Fibroblast of lung (primary cell): ENCODE measurements at regions not wholly inside any gene's neighbourhood (a gene's known extent, or its start where the extent isn't known, plus 50 kb on each side); places are given as distances from the start of the nearest gene placed in this dataset.

Experiments
- DNase-seq, 2 donors: peaks; one replicate each; pipeline versions ENCODE4 v3.0.0 to v3.0.0-alpha.2; 2010; ENCODE audit warnings: low read depth in 2 of 2
- H2AFZ ChIP-seq: 2 replicates; pipeline ENCODE4 v1.5.1; 2012; ENCODE audit warnings: low read length, control low read depth, inconsistent platforms
- H3K27ac ChIP-seq: 2 replicates; pipeline ENCODE4 v1.5.1; 2011; ENCODE audit warnings: low read length, control low read depth; ENCODE audit not compliant: insufficient read depth
- H3K27me3 ChIP-seq: 2 replicates; pipeline ENCODE4 v1.5.1; 2011; ENCODE audit warnings: mild to moderate bottlenecking, low read length; ENCODE audit not compliant: control insufficient read depth, insufficient read depth
- H3K36me3 ChIP-seq: 2 replicates; pipeline ENCODE4 v1.5.1; 2011; ENCODE audit warnings: low read length; ENCODE audit not compliant: control insufficient read depth, insufficient read depth
- H3K4me1 ChIP-seq: 2 replicates; pipeline ENCODE4 v1.5.1; 2011; ENCODE audit warnings: low read length; ENCODE audit not compliant: control insufficient read depth, insufficient read depth; ENCODE audit errors: extremely low read depth
- H3K4me2 ChIP-seq: 2 replicates; pipeline ENCODE4 v1.5.1; 2011; ENCODE audit warnings: low read length, control low read depth; ENCODE audit not compliant: insufficient read depth; ENCODE audit errors: extremely low read depth
- H3K4me3 ChIP-seq, 4 experiments: fragments of 200-600 bp in 1 of 4; sonication (generic) in 1 of 4; replicated peaks in 1 of 4; 2 replicates each; pipeline ENCODE4 v1.5.1; 2011 to 2016; ENCODE audit warnings: low read length in 4 of 4, low read depth in 3 of 4, mild to moderate bottlenecking in 3 of 4, control low read depth in 2 of 4, inconsistent platforms in 1 of 4, mixed read lengths in 1 of 4; ENCODE audit not compliant: insufficient read depth in 1 of 4; ENCODE audit errors: control extremely low read depth in 1 of 4
- H3K79me2 ChIP-seq: 2 replicates; pipeline ENCODE4 v1.5.1; 2012; ENCODE audit warnings: mild to moderate bottlenecking, low read length, inconsistent platforms; ENCODE audit not compliant: control insufficient read depth, insufficient read depth
- H3K9ac ChIP-seq: 2 replicates; pipeline ENCODE4 v1.5.1; 2011; ENCODE audit warnings: mild to moderate bottlenecking, low read length, control low read depth; ENCODE audit not compliant: insufficient read depth
- H3K9me3 ChIP-seq: 2 replicates; pipeline ENCODE4 v1.5.1; 2012; ENCODE audit warnings: low read depth, low read length; ENCODE audit not compliant: control insufficient read depth, insufficient read depth
- H4K20me1 ChIP-seq: 2 replicates; pipeline ENCODE4 v1.5.1; 2011; ENCODE audit warnings: low read length; ENCODE audit not compliant: control insufficient read depth, insufficient read depth; ENCODE audit errors: extremely low read depth
- EZH2 ChIP-seq: IDR thresholded peaks from 2 replicates; pipeline ENCODE4 v1.5.1; 2012; ENCODE audit warnings: low read length, control low read depth, mild to moderate bottlenecking; ENCODE audit errors: missing control alignments
- TF ChIP-seq, protein P1 (sequence below), 2 donors: IDR thresholded peaks in 1 of 2; conservative IDR thresholded peaks in 1 of 2; 1 replicate in 1 of 2; 2 replicates in 1 of 2; pipeline ENCODE4 v1.5.1; 2011 to 2012; ENCODE audit warnings: low read length in 2 of 2, control low read depth in 1 of 2, inconsistent platforms in 1 of 2, low read depth in 1 of 2, mild to moderate bottlenecking in 1 of 2

DNA sequence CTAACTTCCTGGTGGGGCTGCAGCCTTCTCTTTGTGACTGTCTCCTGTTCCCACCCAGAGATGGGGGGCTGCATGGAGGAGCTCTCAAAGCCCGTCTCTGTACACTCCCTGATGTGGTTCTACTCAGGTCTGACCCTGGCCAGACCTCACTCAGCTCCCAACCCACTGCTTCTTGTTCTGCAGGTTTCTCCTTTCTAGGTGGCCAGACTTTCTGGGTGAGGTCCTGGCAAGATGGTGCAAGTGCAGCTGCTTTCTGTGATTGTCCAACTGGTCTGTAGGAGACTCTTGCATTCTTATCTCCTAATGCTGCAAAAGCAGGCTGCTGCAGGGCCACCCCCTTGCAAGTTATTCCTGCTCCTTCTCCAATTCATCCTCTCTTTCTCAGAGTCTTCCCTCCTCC, 77.4 kb upstream of the XCR1 start:
- Histone ChIP-seq H3K9ac (no peak overlapping the region), H3K27me3 (no peaks in the 10 kb centered on the region), H3K4me1 (peaks cover 14% of the 10 kb centered on the region), H3K27ac (no peak overlapping the region), H3K36me3 (no peaks in the 10 kb centered on the region), H3K9me3 (no peaks in the 10 kb centered on the region), H2AFZ (no peak overlapping the region), H4K20me1 (no peaks in the 10 kb centered on the region), H3K4me2 (no peak overlapping the region), H3K4me3 (no peak overlapping the region), H3K79me2 (no peaks in the 10 kb centered on the region)
- no peak for DNase-seq
- TF ChIP-seq, protein P1, sequence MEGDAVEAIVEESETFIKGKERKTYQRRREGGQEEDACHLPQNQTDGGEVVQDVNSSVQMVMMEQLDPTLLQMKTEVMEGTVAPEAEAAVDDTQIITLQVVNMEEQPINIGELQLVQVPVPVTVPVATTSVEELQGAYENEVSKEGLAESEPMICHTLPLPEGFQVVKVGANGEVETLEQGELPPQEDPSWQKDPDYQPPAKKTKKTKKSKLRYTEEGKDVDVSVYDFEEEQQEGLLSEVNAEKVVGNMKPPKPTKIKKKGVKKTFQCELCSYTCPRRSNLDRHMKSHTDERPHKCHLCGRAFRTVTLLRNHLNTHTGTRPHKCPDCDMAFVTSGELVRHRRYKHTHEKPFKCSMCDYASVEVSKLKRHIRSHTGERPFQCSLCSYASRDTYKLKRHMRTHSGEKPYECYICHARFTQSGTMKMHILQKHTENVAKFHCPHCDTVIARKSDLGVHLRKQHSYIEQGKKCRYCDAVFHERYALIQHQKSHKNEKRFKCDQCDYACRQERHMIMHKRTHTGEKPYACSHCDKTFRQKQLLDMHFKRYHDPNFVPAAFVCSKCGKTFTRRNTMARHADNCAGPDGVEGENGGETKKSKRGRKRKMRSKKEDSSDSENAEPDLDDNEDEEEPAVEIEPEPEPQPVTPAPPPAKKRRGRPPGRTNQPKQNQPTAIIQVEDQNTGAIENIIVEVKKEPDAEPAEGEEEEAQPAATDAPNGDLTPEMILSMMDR (conservative IDR thresholded peaks at IDR 0.05 in 1 of 2, IDR thresholded peaks at IDR 0.05 in 1 of 2; ENCODE audit: low read depth in 1 of 2, low read length in 2 of 2): no peak
- no peak for TF ChIP-seq EZH2

DNA sequence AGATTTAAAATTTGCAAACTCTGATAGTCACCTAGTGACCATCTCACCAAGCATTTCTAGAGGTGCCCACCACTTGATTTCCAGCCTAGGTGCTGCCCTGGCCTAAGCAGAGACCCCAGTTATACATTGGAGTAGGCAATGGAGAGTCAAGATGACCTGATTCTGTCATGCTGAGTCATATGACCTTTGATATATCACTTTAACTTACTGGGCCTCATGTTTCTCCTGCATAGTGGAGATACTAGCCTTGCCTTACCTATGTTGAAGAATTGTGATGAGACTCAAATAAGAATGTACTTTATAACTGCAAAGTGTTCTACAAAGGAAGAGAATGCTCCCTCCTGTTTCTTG, 75.5 kb upstream of the XCR1 start:
- H3K4me3 ChIP-seq: no peak overlapping the region
- no peak overlapping the region for H3K27ac ChIP-seq
- no peak overlapping the region for H3K9ac ChIP-seq
- no peak overlapping the region for H2AFZ ChIP-seq
- no peak for TF ChIP-seq EZH2
- TF ChIP-seq, protein P1 (conservative IDR thresholded peaks at IDR 0.05 in 1 of 2, IDR thresholded peaks at IDR 0.05 in 1 of 2; ENCODE audit: low read depth in 1 of 2, low read length in 2 of 2): no peak
- no peaks in the 10 kb centered on the region for H3K9me3 ChIP-seq
- H4K20me1 ChIP-seq: no peaks in the 10 kb centered on the region
- peaks cover 9% of the 10 kb centered on the region for H3K4me1 ChIP-seq
- no peaks in the 10 kb centered on the region for H3K79me2 ChIP-seq
- H3K4me2 ChIP-seq: no peak overlapping the region
- H3K27me3 ChIP-seq: no peaks in the 10 kb centered on the region
- H3K36me3 ChIP-seq: no peaks in the 10 kb centered on the region
- DNase-seq: no peak

- Histone ChIP-seq H3K79me2 (no peaks in the 10 kb centered on the region), H3K27me3 (no peaks in the 10 kb centered on the region), H3K27ac (no peak overlapping the region), H3K9me3 (no peaks in the 10 kb centered on the region), H3K9ac (no peak overlapping the region), H3K36me3 (no peaks in the 10 kb centered on the region), H4K20me1 (no peaks in the 10 kb centered on the region), H3K4me3 (no peak overlapping the region), H2AFZ (no peak overlapping the region), H3K4me2 (no peak overlapping the region), H3K4me1 (peaks cover 14% of the 10 kb centered on the region)
- no peak for TF ChIP-seq EZH2
- TF ChIP-seq, protein P1 (conservative IDR thresholded peaks at IDR 0.05 in 1 of 2, IDR thresholded peaks at IDR 0.05 in 1 of 2; ENCODE audit: low read depth in 1 of 2, low read length in 2 of 2): no peak
- DNase-seq: no peak
Observed at GRCh38 chr3:46102059-46102779, 74.9 kb upstream of the XCR1 start.
